Spleen (tissue), 11 donors: ENCODE measurements at regions not wholly inside any gene's neighbourhood (a gene's known extent, or its start where the extent isn't known, plus 50 kb on each side); places are given as distances from the start of the nearest gene placed in this dataset.
"Not testable (repeated sequence)": the region's sequence is repeated elsewhere in the genome, so short reads cannot be mapped to it uniquely, and the experiment has no call there.

Source experiments
- DNase-seq: peaks from one replicate; pipeline ENCODE4 v3.0.0-alpha.2; 2020
- H3K27ac ChIP-seq, 8 donors: fragments of 200-600 bp; sonication (generic) in 7 of 8; 1 replicate in 4 of 8; 2 replicates in 4 of 8; pipeline versions ENCODE4 v1.5.0 to v1.8.0; 2016 to 2021; ENCODE audit warnings: inconsistent platforms in 4 of 8, mild to moderate bottlenecking in 4 of 8, moderate library complexity in 1 of 8
- H3K27me3 ChIP-seq, 7 donors: fragments of 200-600 bp; sonication (generic) in 6 of 7; replicated peaks in 1 of 7; 1 replicate in 4 of 7; 2 replicates in 3 of 7; pipeline versions ENCODE4 v1.5.0 to v1.8.0; 2016 to 2021; ENCODE audit warnings: inconsistent platforms in 3 of 7, mild to moderate bottlenecking in 1 of 7
- H3K36me3 ChIP-seq, 6 donors: fragments of 200-600 bp; sonication (generic) in 5 of 6; 1 replicate in 4 of 6; 2 replicates in 2 of 6; pipeline versions ENCODE4 v1.5.0 to v1.8.0; 2016 to 2021; ENCODE audit warnings: inconsistent platforms in 2 of 6
- H3K4me1 ChIP-seq, 6 donors: fragments of 200-600 bp; sonication (generic) in 5 of 6; 1 replicate in 3 of 6; 2 replicates in 3 of 6; pipeline versions ENCODE4 v1.5.0 to v1.8.0; 2016 to 2021; ENCODE audit warnings: inconsistent platforms in 3 of 6
- H3K4me3 ChIP-seq, 8 donors: fragments of 200-600 bp; sonication (generic) in 7 of 8; 1 replicate in 4 of 8; 2 replicates in 4 of 8; pipeline versions ENCODE4 v1.5.0 to v1.8.0; 2016 to 2021; ENCODE audit warnings: inconsistent platforms in 4 of 8, mild to moderate bottlenecking in 4 of 8, moderate library complexity in 2 of 8
- H3K9me3 ChIP-seq, 8 donors: fragments of 200-600 bp; sonication (generic) in 7 of 8; 1 replicate in 4 of 8; 2 replicates in 4 of 8; pipeline versions ENCODE4 v1.5.0 to v1.8.0; 2016 to 2021; ENCODE audit warnings: inconsistent platforms in 4 of 8
- POLR2AphosphoS5 ChIP-seq, 3 donors: sonication (generic); formaldehyde crosslinking; IDR thresholded peaks; one replicate each; pipeline ENCODE4 v1.5.1; 2017; ENCODE audit warnings: antibody characterized with exemption in 3 of 3
- WGBS, 5 donors: extraction: QIAGEN DNeasy Blood & Tissue Kit in 3 of 5; methylation state at CpG; one replicate each; pipeline versions ENCODE4 v1.1.5 to v1.1.7; 2013 to 2018; 5-methylcytosine and 5-hydroxymethylcytosine counted together
- intact Hi-C: fragments of 100-400 bp; cut with DNase I; formaldehyde crosslinking; loops from one replicate; pipeline ENCODE4 v1.15.0; 2023; ENCODE audit warnings: low total_unique reads
- donor health status: healthy with polysubstance abuse.
- donor health status: DM: no; HTN: no; CAD: no; lungs with moderate emphysema.
- donor health status: DM: no; HTN: no; CAD: no.
- donor health status: Bipolar disorder and iron deficiency.
- donor health status: healthy.
- donor health status: DM: no; HTN: no; CAD: no.
- donor health status: DM: yes; HTN: yes; CAD: no.

- H3K27ac ChIP-seq, H3K4me3 ChIP-seq, intact Hi-C loops, H3K4me1 ChIP-seq, H3K27me3 ChIP-seq, DNase-seq, H3K36me3 ChIP-seq, H3K9me3 ChIP-seq: not testable (repeated sequence)
- WGBS, 5 donors, result 83 to 92% (median 91%) methylated on average over 6 of the region's 6 CpGs
These were observed 145.8 kb downstream of the BCL2L11 start for GRCh38 chr2:111266556-111266955.

DNA sequence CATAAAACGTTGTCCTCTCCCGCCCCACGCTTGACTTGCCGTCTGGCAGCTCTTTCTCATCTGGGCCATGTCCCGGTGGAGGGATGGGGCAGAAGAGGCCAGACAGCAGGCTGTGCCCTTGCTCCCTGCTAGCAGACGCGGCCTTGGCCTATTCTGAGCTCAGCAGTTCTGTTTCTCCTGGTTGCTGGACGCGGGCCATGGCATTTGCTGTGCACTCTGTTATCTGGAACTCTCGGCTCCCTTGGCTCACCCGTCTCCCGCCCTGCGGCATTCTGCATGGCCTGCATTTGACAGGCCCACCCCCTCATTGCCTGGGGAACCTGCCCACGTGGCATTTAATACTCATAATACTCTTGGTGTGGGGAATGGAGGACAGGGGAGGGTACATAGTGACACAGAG lies 146.3 kb downstream of the BCL2L11 start:
- DNase-seq, result peak; percentile 79
- WGBS, 5 donors, result 56 to 70% (median 68%) methylated on average over 1 to 14 of the region's 14 CpGs
- H3K9me3 ChIP-seq, H3K4me1 ChIP-seq, H3K36me3 ChIP-seq, H3K27me3 ChIP-seq, H3K4me3 ChIP-seq, H3K27ac ChIP-seq, intact Hi-C loops: not testable (repeated sequence)
- TF ChIP-seq POLR2AphosphoS5 (IDR thresholded peaks at IDR 0.05), result peak; percentile 46 to 74 (median 74)

DNA sequence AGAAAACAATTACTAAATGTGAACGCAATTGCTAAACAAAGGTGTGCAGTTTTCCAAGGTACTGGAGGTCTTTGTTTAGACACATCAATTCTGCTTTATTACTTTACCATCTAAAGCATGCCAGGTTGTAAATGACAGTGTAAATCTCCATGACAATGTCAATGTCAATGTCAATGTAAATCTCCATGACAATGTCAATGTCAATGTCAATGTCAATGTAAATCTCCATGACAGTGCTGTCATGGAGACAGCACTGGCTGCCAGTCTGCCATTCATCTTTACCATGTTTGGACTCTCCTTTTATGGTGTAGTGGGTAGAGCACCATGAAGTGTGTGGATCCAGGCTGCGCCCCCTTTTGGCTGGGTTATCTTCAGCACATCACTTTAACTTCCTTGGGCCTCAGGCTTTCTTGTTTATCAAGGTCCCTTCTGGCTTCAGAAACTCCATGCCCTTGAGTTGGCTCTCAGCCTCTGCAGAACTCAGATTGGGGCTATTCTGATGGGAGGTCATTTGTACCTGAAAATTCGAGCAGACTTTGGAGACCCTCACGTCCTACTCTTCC lies 149.1 kb downstream of the BCL2L11 start:
- intact Hi-C loops, H3K4me1 ChIP-seq: not testable (repeated sequence)
- 80% methylated on average over 1 of the region's 4 CpGs; no CpG with 5 or more reads in 4 of the 5 donors for WGBS, 5 donors

GRCh38 chr2:111270569-111270968 lies 149.9 kb downstream of the BCL2L11 start:
- intact Hi-C loops, H3K27ac ChIP-seq, H3K27me3 ChIP-seq, H3K36me3 ChIP-seq, H3K4me3 ChIP-seq, H3K4me1 ChIP-seq, DNase-seq, H3K9me3 ChIP-seq: not testable (repeated sequence)
- 88 to 100% (median 98%) methylated on average over 1 to 2 of the region's 3 CpGs; no CpG with 5 or more reads in 2 of the 5 donors for WGBS, 5 donors

More for the DNA sequence above, 149.1 kb downstream of the BCL2L11 start:
- H3K9me3 ChIP-seq, H3K27me3 ChIP-seq, DNase-seq, H3K27ac ChIP-seq, H3K36me3 ChIP-seq, H3K4me3 ChIP-seq: not testable (repeated sequence)

- WGBS, 5 donors, result 86 to 100% (median 99%) methylated on average over 2 to 7 of the region's 8 CpGs; no CpG with 5 or more reads in 1 of the 5 donors
- intact Hi-C loops, DNase-seq, H3K27ac ChIP-seq, H3K4me3 ChIP-seq, H3K36me3 ChIP-seq, H3K27me3 ChIP-seq, H3K9me3 ChIP-seq, H3K4me1 ChIP-seq: not testable (repeated sequence)
These were observed 151.1 kb downstream of the BCL2L11 start for GRCh38 chr2:111271647-111272304.

- H3K4me1 ChIP-seq, DNase-seq, intact Hi-C loops, H3K27me3 ChIP-seq, H3K36me3 ChIP-seq, H3K4me3 ChIP-seq, H3K9me3 ChIP-seq, H3K27ac ChIP-seq: not testable (repeated sequence)
- 56 to 86% (median 68%) methylated on average over 2 to 3 of the region's 7 CpGs for WGBS, 5 donors
These were observed 152.3 kb downstream of the BCL2L11 start for GRCh38 chr2:111273007-111273406.

- H3K36me3 ChIP-seq, intact Hi-C loops, H3K4me3 ChIP-seq, H3K27ac ChIP-seq, H3K4me1 ChIP-seq, DNase-seq, H3K27me3 ChIP-seq, H3K9me3 ChIP-seq: not testable (repeated sequence)
- WGBS, 5 donors, result 77 to 85% (median 80%) methylated on average over 11 to 14 of the region's 15 CpGs
These were observed 154.5 kb downstream of the BCL2L11 start for GRCh38 chr2:111275047-111275853.

- H3K4me3 ChIP-seq, H3K4me1 ChIP-seq, H3K36me3 ChIP-seq, H3K27ac ChIP-seq, intact Hi-C loops, DNase-seq, H3K9me3 ChIP-seq, H3K27me3 ChIP-seq: not testable (repeated sequence)
- WGBS, 5 donors, result 90 to 100% (median 93%) methylated on average over 2 of the region's 3 CpGs
These were observed 155.1 kb downstream of the BCL2L11 start for GRCh38 chr2:111275854-111276171.

DNA sequence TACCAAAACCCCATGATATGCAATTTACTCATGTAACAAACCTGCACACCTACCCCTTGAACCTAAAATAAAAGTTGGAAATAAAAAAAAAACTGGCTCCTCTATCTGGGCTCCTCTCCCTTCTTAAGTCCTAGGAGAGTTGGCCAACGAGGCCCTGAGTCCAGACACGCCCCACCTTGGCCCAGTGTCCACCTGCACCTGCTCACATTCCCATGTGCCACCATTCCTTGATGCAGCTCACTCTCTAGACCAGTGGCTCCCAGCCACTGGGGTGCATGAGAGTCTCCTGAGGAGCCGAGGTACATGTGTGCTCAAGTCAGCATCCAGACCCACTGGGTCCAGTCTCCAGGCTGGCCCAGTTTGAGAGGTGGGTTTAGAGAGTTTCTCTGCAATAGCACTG lies 157.4 kb downstream of the BCL2L11 start:
- H3K27ac ChIP-seq, H3K9me3 ChIP-seq, H3K4me3 ChIP-seq, H3K36me3 ChIP-seq, H3K27me3 ChIP-seq, intact Hi-C loops, H3K4me1 ChIP-seq, DNase-seq: not testable (repeated sequence)
- WGBS, 5 donors, result 95 to 100% (median 97%) methylated on average over 2 to 3 of the region's 3 CpGs; no CpG with 5 or more reads in 2 of the 5 donors

DNA sequence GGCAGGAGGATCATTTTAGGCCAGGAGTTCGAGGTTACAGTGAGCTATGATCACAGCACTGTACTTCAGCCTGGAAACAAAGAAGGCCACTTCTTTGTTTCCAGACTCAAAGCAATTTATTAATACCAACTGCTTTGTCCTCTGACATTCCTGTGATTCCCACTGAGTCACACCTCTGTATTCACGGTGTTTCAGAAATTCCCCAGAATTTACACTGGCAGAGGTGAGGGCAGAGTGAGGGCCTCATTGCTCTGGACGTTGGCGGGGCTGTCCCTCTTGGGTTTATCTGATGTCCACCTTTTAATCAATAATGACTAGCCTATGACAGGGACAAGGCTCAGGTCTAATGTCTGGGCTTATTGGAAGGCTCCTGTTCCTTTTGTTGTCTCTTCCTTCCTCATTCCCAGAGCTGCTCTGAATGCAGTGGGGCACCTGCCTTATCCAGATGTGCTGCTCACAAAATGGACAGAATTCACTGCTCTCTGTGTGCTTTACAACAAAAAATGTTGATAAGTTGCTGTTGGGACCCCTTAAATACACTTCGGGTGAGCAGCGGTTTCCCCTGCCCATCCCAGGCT lies 160.1 kb downstream of the BCL2L11 start:
- H3K4me3 ChIP-seq, H3K9me3 ChIP-seq, H3K27me3 ChIP-seq, DNase-seq, H3K4me1 ChIP-seq, intact Hi-C loops, H3K36me3 ChIP-seq, H3K27ac ChIP-seq: not testable (repeated sequence)
- 68 to 97% (median 93%) methylated on average over 2 of the region's 6 CpGs; no CpG with 5 or more reads in 1 of the 5 donors for WGBS, 5 donors
